ENCODE measurements at regions not wholly inside any gene's neighbourhood (a gene's known extent, or its start where the extent isn't known, plus 50 kb on each side); places are given as distances from the start of the nearest gene placed in this dataset.
"Not testable (repeated sequence)": the region's sequence is repeated elsewhere in the genome, so short reads cannot be mapped to it uniquely, and the experiment has no call there.

DNA sequence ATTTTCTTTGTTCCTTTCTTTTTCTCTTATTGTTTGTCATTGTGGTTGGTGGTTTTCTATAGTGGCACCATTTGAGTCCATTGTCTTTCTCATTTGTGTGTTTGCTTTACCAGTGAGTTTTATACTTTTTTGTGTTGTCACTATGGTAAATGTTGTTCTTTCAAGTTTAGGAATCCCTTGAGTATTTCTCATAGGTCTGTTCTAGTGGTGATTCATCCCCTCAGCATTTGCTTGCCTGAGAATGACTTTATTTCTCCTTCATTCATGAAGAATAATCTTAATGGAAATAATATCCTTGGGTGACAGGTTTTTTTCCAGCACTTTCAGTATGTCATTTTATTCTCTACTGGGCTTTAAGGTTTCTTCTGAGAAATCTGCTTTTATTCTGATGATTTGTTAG lies 209.2 kb upstream of the ASCC3 start:
- DNase-seq (no peak), ATAC-seq (no peak)
- intact Hi-C loops (cut with DNase I, micrococcal nuclease) = no loop called here

- ATAC-seq; DNase-seq; intact Hi-C loops (cut with DNase I, micrococcal nuclease): not testable (repeated sequence)
These were observed 217.5 kb upstream of the ASCC3 start for GRCh38 chr6:101098605-101099004.

DNA sequence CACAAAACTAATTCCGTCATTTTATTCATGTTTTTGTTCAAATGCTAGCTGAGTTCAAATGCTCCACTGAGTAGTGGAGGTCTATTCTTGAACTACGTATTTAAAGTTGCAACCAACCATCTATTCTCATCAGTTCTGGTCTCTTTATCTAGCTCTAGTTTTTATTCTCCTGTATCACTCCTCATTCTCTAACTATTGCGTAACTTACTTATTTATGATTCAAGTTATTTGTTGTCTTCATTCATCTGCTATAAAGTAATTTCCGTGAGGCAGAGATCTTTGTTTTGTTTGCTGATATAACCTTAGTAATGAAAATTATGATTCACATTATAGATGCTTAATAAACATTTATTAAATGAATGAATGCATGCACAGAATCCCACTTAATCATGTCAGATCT lies 221.6 kb upstream of the ASCC3 start:
- DNase-seq (no peak), ATAC-seq (no peak)
- intact Hi-C loops (cut with DNase I, micrococcal nuclease) = no loop called here

- no peak for ATAC-seq
- DNase-seq = no peak
- intact Hi-C loops (cut with DNase I, micrococcal nuclease) = no loop called here
These were observed 227.2 kb upstream of the ASCC3 start for GRCh38 chr6:101108286-101108685.

GRCh38 chr6:101110814-101111213 lies 229.7 kb upstream of the ASCC3 start:
- intact Hi-C loops (cut with DNase I, micrococcal nuclease) = no loop called here
- ATAC-seq (no peak), DNase-seq (no peak)

DNA sequence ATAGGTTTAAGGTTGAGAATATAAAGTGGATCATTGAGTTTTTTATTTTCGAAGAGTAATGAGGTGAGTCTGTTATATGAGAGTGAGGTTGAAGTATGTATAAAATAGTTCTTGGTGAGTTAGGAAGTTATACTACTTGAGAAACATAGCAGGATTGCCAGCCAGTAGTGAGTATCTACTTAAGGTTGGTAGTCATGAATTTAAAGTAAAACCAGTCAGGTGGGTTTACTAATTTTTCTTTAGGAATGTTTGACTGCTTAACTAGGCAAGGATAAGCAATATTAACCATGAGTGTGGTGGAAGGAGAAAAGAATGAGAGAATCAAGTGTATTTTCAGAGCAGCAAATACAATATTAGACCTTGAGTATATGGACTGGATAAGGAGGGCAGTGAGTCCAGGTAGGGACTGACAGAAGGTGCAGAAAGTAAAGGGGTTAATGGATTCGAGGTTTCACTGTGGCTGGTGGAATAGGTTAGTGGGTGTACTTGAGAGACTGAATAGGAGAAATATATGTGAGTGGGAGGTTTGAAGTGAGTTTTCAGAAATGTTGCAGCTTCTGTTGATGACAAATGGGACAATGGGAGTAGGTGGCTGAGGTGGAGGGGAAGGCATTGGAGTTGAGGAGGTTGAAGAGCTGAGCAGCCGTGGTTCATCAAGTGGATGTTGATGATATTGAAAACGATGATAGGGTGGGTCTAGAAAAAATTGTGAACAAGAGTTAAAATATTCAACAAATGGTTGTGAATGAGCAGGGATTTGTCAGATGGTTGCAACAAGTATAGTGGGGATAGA lies 232.5 kb upstream of the ASCC3 start:
- ATAC-seq (no peak), DNase-seq (no peak)
- intact Hi-C loops (cut with DNase I, micrococcal nuclease) = no loop called here

DNA sequence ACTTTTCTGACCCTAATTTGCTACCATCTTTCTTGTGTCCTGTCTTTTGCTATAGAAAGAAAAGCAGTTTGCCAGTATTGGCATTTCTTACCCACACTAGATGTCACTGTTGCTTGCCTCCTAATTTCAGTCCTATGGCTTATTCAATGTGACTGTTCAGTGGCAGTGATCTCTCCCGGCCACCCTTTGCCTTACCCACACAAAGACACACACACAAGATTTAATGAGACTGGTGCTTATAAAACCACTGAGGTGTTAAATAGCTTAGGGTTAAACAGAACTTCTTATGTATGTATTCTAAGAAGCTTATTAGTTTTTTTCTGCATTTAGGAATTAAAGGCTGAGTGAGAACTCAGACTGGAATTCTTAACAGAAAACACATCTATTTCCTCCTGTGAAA lies 233.6 kb upstream of the ASCC3 start:
- ATAC-seq (peak; percentile 82), DNase-seq (peak in 1 of 2 donors; percentile 11)
- intact Hi-C loops (cut with DNase I, micrococcal nuclease) = no loop called here

DNA sequence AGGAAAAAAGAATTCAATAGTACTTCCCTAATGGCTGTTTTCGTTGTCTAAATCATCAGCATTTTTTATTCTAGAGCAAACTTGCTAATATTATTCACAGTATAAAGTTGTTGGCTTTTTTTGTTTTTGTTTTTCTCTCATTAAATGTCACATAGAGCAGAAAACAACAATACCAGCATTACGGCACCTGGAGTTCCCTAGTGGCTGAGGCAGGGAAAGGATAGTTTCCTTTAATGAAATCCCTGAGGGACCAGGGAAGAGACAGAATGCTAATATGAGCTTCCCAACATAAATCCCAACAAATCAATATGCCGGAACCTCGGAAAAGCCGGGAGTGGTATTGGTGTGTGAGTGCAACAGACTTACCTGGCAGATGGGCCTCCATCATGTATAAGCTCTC lies 235.2 kb upstream of the ASCC3 start:
- intact Hi-C loops (cut with DNase I, micrococcal nuclease) = no loop called here

GRCh38 chr6:101117393-101118135 lies 236.4 kb upstream of the ASCC3 start:
- peak; percentile 98 for ATAC-seq
- DNase-seq = peak; percentile 57 to 67
- intact Hi-C loops (cut with DNase I, micrococcal nuclease) = no loop called here

More for the DNA sequence above, 235.2 kb upstream of the ASCC3 start:
- DNase-seq (no peak), ATAC-seq (no peak)

- no peak for ATAC-seq
- intact Hi-C loops (cut with DNase I, micrococcal nuclease) = no loop called here
These were observed 236.9 kb upstream of the ASCC3 start for GRCh38 chr6:101118136-101118396.

DNA sequence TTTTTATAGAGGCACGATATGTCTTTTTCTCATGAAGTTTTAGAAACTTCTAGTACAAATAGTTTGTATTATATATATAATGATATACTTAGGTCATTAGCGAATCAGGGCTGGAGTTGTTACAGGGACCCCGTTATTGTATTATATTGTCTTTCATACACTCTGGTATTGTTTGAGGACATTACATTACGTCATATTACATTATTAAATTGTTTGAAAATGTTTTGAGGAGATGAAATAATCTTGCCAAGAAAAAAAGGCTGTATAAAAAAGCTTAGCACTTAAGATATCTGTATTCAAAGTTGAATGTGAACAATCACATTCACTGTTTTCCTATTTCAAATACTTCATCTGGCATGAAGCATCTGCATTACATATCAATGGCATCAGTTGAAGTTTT lies 239.6 kb upstream of the ASCC3 start:
- no peak for DNase-seq
- ATAC-seq = no peak
- intact Hi-C loops (cut with DNase I, micrococcal nuclease) = no loop called here

More at GRCh38 chr6:101118136-101118396, 236.9 kb upstream of the ASCC3 start:
- no peak for DNase-seq

- DNase-seq = no peak
- intact Hi-C loops (cut with DNase I, micrococcal nuclease) = no loop called here
- ATAC-seq = no peak
These were observed 244.3 kb upstream of the ASCC3 start for GRCh38 chr6:101125380-101125971.

- intact Hi-C loops (cut with DNase I, micrococcal nuclease) = no loop called here
- ATAC-seq (no peak), DNase-seq (no peak)
These were observed 245.4 kb upstream of the ASCC3 start for GRCh38 chr6:101126501-101126900.

DNA sequence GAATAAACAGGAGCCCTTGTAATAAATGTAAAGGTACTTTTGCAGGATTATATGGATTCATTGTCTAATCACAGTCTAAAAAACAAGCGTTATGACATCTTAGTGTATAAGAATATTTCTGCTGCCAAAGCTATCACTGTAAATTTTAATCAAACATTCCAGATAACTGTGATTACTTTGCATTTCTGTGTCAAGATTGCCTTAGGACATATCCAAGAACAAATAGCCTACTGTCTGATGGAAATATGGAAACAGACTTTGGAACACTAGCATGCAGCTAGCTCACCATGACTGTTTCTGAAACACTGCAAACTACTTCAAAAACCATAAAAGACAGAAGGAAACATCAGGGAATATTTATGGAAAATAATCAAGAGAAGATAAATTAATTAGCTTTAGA lies 248.7 kb upstream of the ASCC3 start:
- DNase-seq (no peak), ATAC-seq (no peak)
- intact Hi-C loops (cut with DNase I, micrococcal nuclease) = no loop called here

DNA sequence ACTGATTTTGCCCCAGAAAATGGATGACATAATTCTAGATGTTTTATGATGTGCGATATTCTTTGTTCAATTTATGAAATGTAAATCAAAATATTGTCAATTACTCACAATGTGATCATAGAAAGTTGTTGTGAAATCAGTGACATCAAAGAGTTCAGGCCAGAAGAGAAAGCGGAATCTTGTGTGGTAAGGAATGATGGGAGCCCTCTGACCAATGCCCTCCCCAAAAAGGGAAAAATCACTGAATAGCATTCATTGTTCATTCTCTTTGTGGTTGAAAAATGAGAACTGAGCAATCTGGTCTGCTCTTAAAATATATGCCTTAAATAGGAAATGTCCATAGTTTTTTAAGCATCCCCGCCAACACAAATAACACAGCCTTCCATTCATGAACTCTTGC lies 247.1 kb upstream of the GRIK2 start:
- ATAC-seq (no peak), DNase-seq (no peak)
- intact Hi-C loops (cut with DNase I, micrococcal nuclease) = no loop called here

- intact Hi-C loops (cut with DNase I, micrococcal nuclease) = no loop called here
- DNase-seq = no peak
- ATAC-seq = no peak
These were observed 243.3 kb upstream of the GRIK2 start for GRCh38 chr6:101150226-101150625.

DNA sequence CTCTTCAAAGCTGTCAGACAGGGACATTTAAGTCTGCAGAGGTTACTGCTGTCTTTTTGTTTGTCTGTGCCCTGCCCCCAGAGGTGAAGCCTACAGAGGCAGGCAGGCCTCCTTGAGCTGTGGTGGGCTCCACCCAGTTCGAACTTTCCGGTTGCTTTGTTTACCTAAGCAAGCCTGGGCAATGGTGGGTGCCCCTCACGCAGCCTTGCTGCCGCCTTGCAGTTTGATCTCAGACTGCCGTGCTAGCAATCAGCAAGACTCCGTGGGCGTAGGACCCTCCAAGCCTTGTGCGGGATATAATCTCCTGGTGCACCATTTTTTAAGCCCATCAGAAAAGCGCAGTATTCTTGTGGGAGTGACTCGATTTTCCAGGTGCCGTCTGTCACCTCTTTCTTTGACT lies 235.9 kb upstream of the GRIK2 start:
- ATAC-seq; intact Hi-C loops (cut with DNase I, micrococcal nuclease); DNase-seq: not testable (repeated sequence)

DNA sequence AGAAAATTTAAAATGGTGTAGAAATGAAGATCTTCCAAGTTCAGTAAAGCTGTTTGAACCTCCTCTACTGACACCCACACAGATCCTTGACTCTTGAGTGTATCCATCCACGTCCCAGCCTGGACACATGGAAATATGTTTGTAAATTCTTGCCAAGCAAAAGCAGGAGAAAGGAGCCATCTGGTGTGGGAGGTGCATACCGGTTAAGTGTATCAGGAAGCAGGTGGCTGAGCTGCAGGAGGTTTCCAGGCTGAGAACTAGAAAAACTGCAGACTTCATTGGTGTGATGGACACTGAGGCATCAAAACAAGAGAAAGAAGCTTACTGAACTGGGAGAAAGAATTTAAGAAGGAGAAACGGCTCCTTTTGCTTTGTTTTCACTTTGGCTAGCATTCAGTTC lies 229.9 kb upstream of the GRIK2 start:
- intact Hi-C loops (cut with DNase I, micrococcal nuclease) = loop anchor here in 1 of 2 donors (5.0 kb wide), 1 partner anchor 379 kb away; no protein-coding TSS in a partner anchor
- ATAC-seq = no peak
- DNase-seq = no peak

GRCh38 chr6:101167638-101168037 lies 225.9 kb upstream of the GRIK2 start:
- intact Hi-C loops (cut with DNase I, micrococcal nuclease) = no loop called here
- no peak for DNase-seq
- no peak for ATAC-seq

DNA sequence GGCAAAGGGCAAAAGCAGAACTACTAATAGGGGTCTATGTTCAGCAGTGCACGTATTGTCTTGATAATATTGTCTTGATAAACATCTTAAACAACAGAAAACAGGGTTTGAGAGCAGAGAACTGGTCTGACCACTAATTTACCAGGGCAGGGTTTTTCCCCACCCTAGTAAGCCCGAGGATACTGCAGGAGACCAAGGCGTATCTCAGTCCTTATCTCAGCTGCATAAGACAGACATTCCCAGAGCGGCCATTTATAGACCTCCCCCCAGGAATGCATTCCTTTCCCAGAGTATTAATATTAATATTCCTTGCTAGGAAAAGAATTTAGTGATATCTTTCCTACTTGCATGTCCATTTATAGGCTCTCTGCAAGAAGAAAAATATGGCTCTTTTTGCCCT lies 222.5 kb upstream of the GRIK2 start:
- DNase-seq, ATAC-seq: not testable (repeated sequence)

More for the DNA sequence above, 222.5 kb upstream of the GRIK2 start:
- intact Hi-C loops (cut with DNase I, micrococcal nuclease) = not testable (repeated sequence)

Data from left colon (tissue), 2 donors.